OCI-LY3 (cell line): ENCODE measurements at regions not wholly inside any gene's neighbourhood (a gene's known extent, or its start where the extent isn't known, plus 50 kb on each side); places are given as distances from the start of the nearest gene placed in this dataset.

Experiments used
- H2AFZ ChIP-seq: fragments of 200-600, 300-600 bp; shearing (Covaris generic); 2 replicates; pipeline ENCODE4 v1.6.0; 2014; ENCODE audit warnings: antibody characterized with exemption, low read depth, low read length
- H3K27ac ChIP-seq: fragments of 200-600, 300-600 bp; sonication (generic); 2 replicates; pipeline ENCODE4 v1.5.1; 2014; ENCODE audit warnings: mild to moderate bottlenecking, low read length, moderate library complexity, mixed read lengths
- H3K27me3 ChIP-seq: fragments of 200-600, 300-600 bp; sonication (generic); 2 replicates; pipeline ENCODE4 v1.6.1; 2014; ENCODE audit warnings: low read depth, low read length, mixed read lengths
- H3K36me3 ChIP-seq: fragments of 200-600, 300-600 bp; sonication (generic); replicated peaks from 2 replicates; pipeline ENCODE3; 2014; ENCODE audit warnings: low read depth, low read length, mixed read lengths
- H3K4me1 ChIP-seq: fragments of 300-600, 200-600 bp; sonication (generic); 2 replicates; pipeline ENCODE4 v1.6.1; 2014; ENCODE audit warnings: low read length, mixed read lengths
- H3K4me2 ChIP-seq: fragments of 200-600, 300-600 bp; sonication (generic); 2 replicates; pipeline ENCODE4 v1.6.1; 2014; ENCODE audit warnings: low read length, mixed read lengths
- H3K4me3 ChIP-seq: fragments of 300-600, 200-600 bp; sonication (generic); 2 replicates; pipeline ENCODE4 v1.5.1; 2014; ENCODE audit warnings: antibody characterized with exemption, mild to moderate bottlenecking, low read length, moderate library complexity
- H3K79me2 ChIP-seq: fragments of 300-600, 200-600 bp; shearing (Covaris generic); 2 replicates; pipeline ENCODE4 v1.6.1; 2014; ENCODE audit warnings: mild to moderate bottlenecking, low read length, mixed read lengths
- H3K9ac ChIP-seq: fragments of 300-600, 200-600 bp; shearing (Covaris generic); 2 replicates; pipeline ENCODE4 v1.6.0; 2014; ENCODE audit warnings: mild to moderate bottlenecking, low read length, moderate library complexity
- H3K9me3 ChIP-seq: fragments of 200-600, 300-600 bp; shearing (Covaris generic); 2 replicates; pipeline ENCODE4 v1.6.1; 2014; ENCODE audit warnings: low read length, mixed read lengths; ENCODE audit not compliant: insufficient read depth
- H4K20me1 ChIP-seq: fragments of 200-600, 300-600 bp; sonication (generic); 2 replicates; pipeline ENCODE4 v1.6.1; 2016; ENCODE audit warnings: low read length, mixed read lengths; ENCODE audit not compliant: insufficient read depth
- CTCF ChIP-seq: fragments of 200-600, 300-600 bp; sonication (generic); IDR thresholded peaks from 2 replicates; pipeline ENCODE4 v1.5.1; 2014; ENCODE audit warnings: antibody characterized with exemption, low read length, low read depth
- EZH2phosphoT487 ChIP-seq: fragments of 200-600 bp; shearing (Covaris generic); IDR thresholded peaks from 2 replicates; pipeline ENCODE4 v1.6.1; 2018; ENCODE audit warnings: antibody characterized with exemption, mixed run types, low read depth

DNA sequence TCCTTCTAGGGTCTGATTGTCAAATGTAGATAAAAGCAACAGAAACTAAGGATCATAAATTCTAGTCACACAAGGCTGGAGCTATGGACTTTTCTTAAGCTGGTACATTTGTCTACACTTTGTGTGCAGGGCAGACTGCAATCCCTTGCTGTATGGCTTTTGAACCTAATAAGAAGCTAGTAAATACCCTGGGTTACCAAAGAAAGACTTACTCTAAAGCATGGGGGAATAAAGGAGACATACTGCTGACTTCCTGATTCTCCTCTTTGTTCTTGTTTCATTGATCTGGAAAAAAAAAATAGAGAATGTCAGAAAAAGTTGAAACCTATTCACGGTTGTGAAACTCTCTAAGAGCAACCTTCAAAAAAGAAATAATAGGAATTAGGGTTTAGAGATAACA, 216.6 kb upstream of the TLL1 start:
- H3K4me3 ChIP-seq = no peak overlapping the region
- TF ChIP-seq EZH2phosphoT487 (no peak), CTCF (no peak)
- H4K20me1 ChIP-seq = no peaks in the 10 kb centered on the region
- H3K36me3 ChIP-seq = no peaks in the 10 kb centered on the region
- no peak overlapping the region for H3K9ac ChIP-seq
- H3K4me2 ChIP-seq = no peak overlapping the region
- no peaks in the 10 kb centered on the region for H3K4me1 ChIP-seq
- H3K9me3 ChIP-seq = no peaks in the 10 kb centered on the region
- no peaks in the 10 kb centered on the region for H3K27me3 ChIP-seq
- H2AFZ ChIP-seq = no peak overlapping the region
- H3K79me2 ChIP-seq = no peaks in the 10 kb centered on the region
- H3K27ac ChIP-seq = no peak overlapping the region

GRCh38 chr4:165656829-165657490, 216.1 kb upstream of the TLL1 start:
- H3K4me1 ChIP-seq = no peaks in the 10 kb centered on the region
- no peaks in the 10 kb centered on the region for H3K9me3 ChIP-seq
- no peaks in the 10 kb centered on the region for H3K27me3 ChIP-seq
- H3K9ac ChIP-seq = no peak overlapping the region
- H3K27ac ChIP-seq = no peak overlapping the region
- H4K20me1 ChIP-seq = no peaks in the 10 kb centered on the region
- no peaks in the 10 kb centered on the region for H3K36me3 ChIP-seq
- TF ChIP-seq EZH2phosphoT487 (no peak), CTCF (no peak)
- no peak overlapping the region for H3K4me2 ChIP-seq
- H3K4me3 ChIP-seq = no peak overlapping the region
- H2AFZ ChIP-seq = no peak overlapping the region
- no peaks in the 10 kb centered on the region for H3K79me2 ChIP-seq

DNA sequence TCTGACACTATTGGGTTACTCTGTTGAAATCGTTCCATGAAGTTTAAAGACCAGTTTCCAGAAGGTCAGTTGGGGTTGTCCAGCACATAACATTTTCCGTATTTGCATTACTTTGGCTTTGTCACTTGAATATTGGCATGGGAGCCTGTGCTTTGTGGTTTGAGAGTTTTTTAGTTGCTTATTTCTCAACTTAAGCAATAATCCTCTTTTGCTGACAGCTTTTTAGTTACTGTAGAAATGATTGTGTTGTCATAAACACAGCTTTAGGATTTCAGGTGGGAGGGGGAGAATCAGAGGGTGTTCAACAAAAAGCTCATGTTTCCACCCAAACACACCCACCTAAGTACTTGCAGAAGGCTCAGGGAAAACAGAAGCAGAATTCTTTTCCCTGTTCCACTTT, 210.7 kb upstream of the TLL1 start:
- Histone ChIP-seq H3K4me1 (no peaks in the 10 kb centered on the region), H3K9ac (no peak overlapping the region), H3K4me2 (no peak overlapping the region), H3K27ac (no peak overlapping the region), H4K20me1 (no peaks in the 10 kb centered on the region), H2AFZ (no peak overlapping the region), H3K9me3 (no peaks in the 10 kb centered on the region), H3K27me3 (no peaks in the 10 kb centered on the region), H3K79me2 (no peaks in the 10 kb centered on the region), H3K4me3 (no peak overlapping the region), H3K36me3 (no peaks in the 10 kb centered on the region)
- no peak for TF ChIP-seq EZH2phosphoT487
- no peak for TF ChIP-seq CTCF

GRCh38 chr4:165663411-165663810, 209.6 kb upstream of the TLL1 start:
- no peaks in the 10 kb centered on the region for H3K9me3 ChIP-seq
- no peak overlapping the region for H3K27ac ChIP-seq
- no peaks in the 10 kb centered on the region for H3K4me1 ChIP-seq
- H3K4me3 ChIP-seq = no peak overlapping the region
- H3K36me3 ChIP-seq = no peaks in the 10 kb centered on the region
- H3K4me2 ChIP-seq = no peak overlapping the region
- TF ChIP-seq EZH2phosphoT487 = no peak
- TF ChIP-seq CTCF = no peak
- no peaks in the 10 kb centered on the region for H4K20me1 ChIP-seq
- H2AFZ ChIP-seq = no peak overlapping the region
- H3K9ac ChIP-seq = no peak overlapping the region
- H3K79me2 ChIP-seq = no peaks in the 10 kb centered on the region
- no peaks in the 10 kb centered on the region for H3K27me3 ChIP-seq
